Kasumi-1 (cell line): ENCODE measurements at regions not wholly inside any gene's neighbourhood (a gene's known extent, or its start where the extent isn't known, plus 50 kb on each side); places are given as distances from the start of the nearest gene placed in this dataset.
"Not testable (repeated sequence)": the region's sequence is repeated elsewhere in the genome, so short reads cannot be mapped to it uniquely, and the experiment has no call there.

Experiments used
- DNase-seq, 2 experiments: peaks; one replicate each; lab custom pipeline; 2025; lab: John Stamatoyannopoulos, UW

- no peak for DNase-seq
Measured at GRCh38 chr15:53212785-53213184, 422.6 kb upstream of the ONECUT1 start.

- DNase-seq: no peak
Measured at GRCh38 chr15:53210653-53211052, 420.5 kb upstream of the ONECUT1 start.

- DNase-seq: no peak
Measured at GRCh38 chr15:53209396-53210042, 419.4 kb upstream of the ONECUT1 start.

GRCh38 chr15:53208751-53209150 lies 418.6 kb upstream of the ONECUT1 start:
- no peak for DNase-seq

DNA sequence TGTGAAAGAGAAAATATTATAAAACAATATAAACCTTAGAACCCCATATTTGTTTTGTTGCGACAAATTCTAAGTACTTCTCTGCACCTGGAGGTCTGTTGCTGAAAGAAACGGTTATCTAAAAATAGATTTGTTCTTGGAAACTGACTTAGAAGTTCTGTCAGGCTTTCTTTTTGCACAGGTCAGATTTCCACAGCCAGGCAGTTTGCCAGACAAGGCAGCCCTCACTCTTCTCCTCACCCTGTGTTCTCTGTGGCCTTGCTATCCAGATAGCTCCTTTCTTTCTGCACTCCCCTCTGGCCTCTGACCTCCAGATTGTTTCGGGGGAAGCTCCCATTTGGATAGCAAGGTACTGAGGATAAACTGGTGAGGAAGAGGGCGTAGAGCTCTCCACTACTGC lies 413.3 kb upstream of the ONECUT1 start:
- no peak for DNase-seq

DNA sequence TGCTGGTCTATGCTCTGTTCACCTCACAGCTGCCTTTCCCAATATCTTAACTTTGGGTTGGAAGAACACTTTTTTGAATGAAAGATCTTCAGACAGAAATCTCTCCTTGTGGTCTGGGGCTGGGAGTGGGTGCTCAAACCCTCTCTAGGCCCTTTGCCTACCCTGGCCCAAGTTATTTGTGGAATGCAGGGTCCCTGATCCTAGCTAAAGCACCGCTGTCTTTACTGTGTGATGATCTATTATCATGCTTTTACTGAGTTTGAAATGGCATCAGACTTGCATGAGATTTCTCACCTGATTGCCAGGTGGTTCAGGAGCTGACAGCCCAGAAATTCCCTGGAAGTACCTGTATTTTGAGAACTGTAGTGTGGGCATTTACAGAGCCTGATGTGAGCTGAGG lies 412.7 kb upstream of the ONECUT1 start:
- no peak for DNase-seq

DNA sequence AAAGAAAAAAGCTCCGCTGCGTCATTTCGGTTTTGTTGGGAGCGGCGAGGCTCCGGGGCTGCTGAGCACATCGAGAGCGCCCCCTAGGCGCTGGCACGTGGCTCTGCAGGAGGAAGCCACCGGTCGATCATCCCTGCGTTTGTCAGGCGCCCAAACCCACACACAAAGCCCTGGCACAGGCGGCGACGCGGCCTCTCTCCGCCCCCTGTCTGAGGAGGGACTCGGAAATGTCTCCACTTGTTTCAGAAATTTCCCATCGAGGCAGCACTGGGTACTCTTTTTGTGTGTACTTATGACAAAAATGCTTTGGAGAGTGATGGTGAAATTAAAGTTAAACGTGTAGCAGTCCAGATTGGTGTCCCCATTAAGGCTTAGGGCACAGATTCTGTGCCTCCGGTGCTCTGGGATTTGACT lies 407.3 kb upstream of the ONECUT1 start:
- peak; percentile 43 to 55 for DNase-seq

DNA sequence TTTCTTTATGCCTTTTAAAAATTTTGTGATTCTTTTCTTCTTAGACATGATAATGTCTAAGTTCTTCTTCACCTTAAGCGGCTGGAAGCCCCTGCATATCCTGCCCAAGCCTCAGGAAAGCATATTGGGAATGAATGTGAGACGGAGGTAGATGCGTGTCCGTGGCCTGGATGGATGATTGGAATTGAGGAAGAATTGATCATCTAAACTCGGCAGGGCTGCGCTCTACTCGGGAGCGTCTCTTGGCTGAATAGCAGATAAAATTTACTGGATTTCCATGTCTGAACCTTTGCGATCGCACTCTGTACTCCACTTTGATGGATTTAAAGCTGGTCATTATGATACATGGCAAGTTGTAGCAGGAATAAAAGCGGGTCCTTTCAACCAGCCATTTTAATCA lies 406.7 kb upstream of the ONECUT1 start:
- DNase-seq: no peak

DNA sequence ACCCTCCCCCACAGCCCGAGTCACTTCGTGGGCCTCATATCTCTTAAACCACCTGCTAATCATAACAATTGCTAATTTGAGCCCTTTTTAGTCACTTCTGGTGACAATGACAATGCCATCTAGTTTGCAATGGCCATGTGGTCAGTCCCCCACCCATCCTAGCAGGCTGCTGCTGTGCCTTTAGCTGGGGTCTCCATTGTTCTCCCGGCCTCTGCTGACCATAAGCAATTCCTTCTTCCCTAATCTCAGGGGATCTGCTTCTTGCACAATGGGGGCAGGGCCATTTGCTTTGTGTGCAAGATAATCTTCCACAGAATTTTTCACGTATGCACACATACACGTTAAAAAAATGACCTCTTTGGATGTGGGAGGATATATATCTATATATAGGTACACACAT lies 406.1 kb upstream of the ONECUT1 start:
- no peak for DNase-seq

- peak; percentile 20 to 38 for DNase-seq
Measured at GRCh38 chr15:53193149-53193548, 403.0 kb upstream of the ONECUT1 start.

DNA sequence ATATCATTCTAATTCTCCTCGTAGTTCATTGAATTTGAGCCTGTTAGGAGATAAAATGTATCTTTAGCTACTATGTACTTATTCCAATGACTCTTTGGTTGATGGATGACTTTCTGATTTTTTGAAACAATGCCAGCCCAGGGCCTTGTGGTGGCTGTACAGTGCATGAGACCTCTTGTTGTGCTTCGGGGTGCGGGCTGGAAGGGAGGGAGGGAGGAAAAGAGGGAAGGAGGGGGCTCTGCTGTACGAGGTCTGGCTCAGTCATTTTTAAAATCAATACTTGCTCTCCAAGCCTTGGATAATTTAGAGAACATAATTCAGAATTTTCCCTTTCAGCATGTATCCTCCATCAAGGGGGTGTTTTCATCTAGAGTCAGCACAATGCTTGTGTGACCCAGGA lies 399.7 kb upstream of the ONECUT1 start:
- no peak for DNase-seq

GRCh38 chr15:53183449-53183848 lies 393.3 kb upstream of the ONECUT1 start:
- not testable (repeated sequence) for DNase-seq

DNA sequence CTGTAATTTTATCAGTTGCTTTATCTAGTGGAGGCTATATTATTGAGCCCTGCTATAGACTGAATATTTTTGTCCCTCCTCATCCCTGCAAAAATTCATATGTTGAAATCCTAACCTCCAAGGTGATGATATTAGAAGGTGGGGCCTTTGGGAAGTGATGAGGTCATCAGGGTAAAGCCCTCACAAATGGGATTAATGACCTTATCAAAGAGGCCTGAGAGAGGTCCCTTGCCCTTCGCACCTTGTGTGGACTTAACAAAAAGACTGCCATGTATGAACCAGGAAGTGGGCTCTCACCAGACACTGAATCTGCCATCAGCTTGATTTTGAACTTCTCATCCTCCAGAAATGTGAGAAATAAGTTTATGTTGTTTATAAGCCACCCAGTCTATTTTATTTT lies 381.4 kb upstream of the ONECUT1 start:
- no peak for DNase-seq

DNA sequence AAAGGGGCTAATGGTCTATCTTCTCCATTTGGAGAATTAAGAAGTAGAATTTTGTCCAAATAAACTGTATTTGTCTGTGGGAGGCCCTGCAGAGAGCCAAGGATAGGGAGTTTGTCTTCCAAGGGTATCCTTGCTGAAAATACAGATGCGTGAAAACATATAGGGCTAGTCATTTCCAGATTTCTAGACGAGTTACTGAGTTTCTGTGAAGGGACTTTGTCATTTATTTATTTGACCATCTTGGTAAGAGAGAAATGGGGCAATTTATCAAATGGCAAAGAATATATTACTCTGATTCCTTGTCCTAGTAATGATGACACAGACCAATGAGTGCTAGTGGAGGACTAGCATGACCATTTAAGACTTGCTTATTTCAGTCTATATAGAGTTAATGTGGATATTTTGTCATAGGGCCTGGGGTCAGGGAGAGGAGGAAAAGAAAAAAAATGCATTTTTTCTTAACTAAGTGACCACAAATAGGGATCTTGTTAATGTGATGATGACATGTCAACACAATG lies 376.6 kb upstream of the ONECUT1 start:
- no peak for DNase-seq

GRCh38 chr15:53165988-53166683 lies 376.0 kb upstream of the ONECUT1 start:
- DNase-seq: no peak

GRCh38 chr15:53160092-53160704 lies 370.1 kb upstream of the ONECUT1 start:
- no peak for DNase-seq

DNA sequence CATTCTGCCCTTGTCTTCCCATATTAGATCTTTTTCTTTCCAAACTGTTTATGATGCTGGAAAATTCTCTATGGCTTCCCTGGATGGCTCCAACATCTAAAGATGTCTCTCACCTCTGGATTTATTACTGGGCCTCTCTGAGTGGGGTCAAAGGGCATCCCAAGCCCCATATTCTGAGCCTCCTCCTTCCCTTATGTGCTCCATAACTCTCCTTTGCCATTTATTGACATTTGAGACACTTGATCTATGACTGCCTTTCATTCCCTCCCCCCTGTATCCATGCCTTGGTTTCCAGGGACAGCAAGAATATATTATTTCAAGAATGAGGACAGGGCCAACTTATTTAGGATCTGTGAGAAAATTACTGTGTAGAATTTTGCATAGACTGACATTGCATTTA lies 369.3 kb upstream of the ONECUT1 start:
- DNase-seq: no peak

GRCh38 chr15:53158995-53159394 lies 368.9 kb upstream of the ONECUT1 start:
- DNase-seq: no peak

GRCh38 chr15:53133255-53133850 lies 343.2 kb upstream of the ONECUT1 start:
- no peak for DNase-seq

GRCh38 chr15:53130943-53131342 lies 340.8 kb upstream of the ONECUT1 start:
- DNase-seq: no peak

DNA sequence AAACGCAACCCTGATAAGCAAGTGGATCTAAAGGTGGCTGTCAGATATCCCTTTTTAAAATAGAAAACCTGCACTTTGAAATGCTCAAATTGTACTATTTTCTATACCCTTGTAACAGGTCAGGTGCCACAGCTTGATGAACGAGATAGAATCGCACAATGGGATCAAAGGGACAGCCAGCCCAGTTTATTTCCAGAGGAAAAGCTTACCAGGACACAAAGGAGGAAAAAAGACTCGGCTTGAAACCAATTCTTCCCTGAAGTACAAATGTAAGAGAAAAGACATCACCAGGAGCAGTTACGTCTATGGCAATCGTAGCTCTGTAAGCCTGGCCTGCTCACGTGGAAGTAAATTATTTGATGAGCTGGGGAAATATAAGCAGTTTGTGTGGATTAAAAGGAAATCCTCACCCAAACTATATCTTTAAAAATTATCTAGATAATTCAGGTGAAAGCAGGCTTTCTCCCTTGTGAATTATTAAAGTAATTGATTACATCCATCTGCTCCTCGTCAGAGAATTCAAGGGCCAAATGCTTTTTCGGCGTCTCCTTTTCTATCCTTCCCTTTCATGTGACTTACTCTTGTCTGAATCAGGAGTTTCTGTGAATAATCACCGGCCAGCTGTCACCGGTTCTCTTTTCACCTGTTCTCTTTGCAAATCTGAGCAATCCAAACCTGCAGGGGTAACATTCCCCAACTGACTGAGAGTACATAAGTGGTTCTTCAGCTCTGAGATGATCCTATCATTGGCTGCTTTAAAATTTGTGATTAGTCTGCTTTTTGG lies 339.2 kb upstream of the ONECUT1 start:
- no peak for DNase-seq

- DNase-seq: no peak
Measured at GRCh38 chr15:53128652-53129051, 338.5 kb upstream of the ONECUT1 start.
